Cerebellar nuclear complex (tissue), 1 donor: ENCODE measurements at regions not wholly inside any gene's neighbourhood (a gene's known extent, or its start where the extent isn't known, plus 50 kb on each side); places are given as distances from the start of the nearest gene placed in this dataset.

Experiments used
- DNase-seq, 2 experiments: peaks; one replicate each; lab custom pipeline; 2025; lab: John Stamatoyannopoulos, UW

- DNase-seq, result no peak
Observed at GRCh38 chr11:92703449-92703830, 266.0 kb upstream of the MTNR1B start.

GRCh38 chr11:92707173-92707619 is 262.3 kb upstream of the MTNR1B start:
- no peak for DNase-seq

- DNase-seq, result no peak
Observed at GRCh38 chr11:92707665-92708064, 261.8 kb upstream of the MTNR1B start.

GRCh38 chr11:92709329-92709728 is 260.1 kb upstream of the MTNR1B start:
- no peak for DNase-seq

- no peak for DNase-seq
Observed at GRCh38 chr11:92711926-92712325, 257.5 kb upstream of the MTNR1B start.

GRCh38 chr11:92714111-92714510 is 255.3 kb upstream of the MTNR1B start:
- no peak for DNase-seq

- no peak for DNase-seq
Observed at GRCh38 chr11:92717240-92717639, 252.2 kb upstream of the MTNR1B start.

- no peak for DNase-seq
Observed at GRCh38 chr11:92720385-92720784, 249.1 kb upstream of the MTNR1B start.

GRCh38 chr11:92725352-92725751 is 244.1 kb upstream of the MTNR1B start:
- no peak for DNase-seq

- DNase-seq, result no peak
Observed at GRCh38 chr11:92727123-92727522, 242.3 kb upstream of the MTNR1B start.

- no peak for DNase-seq
Observed at GRCh38 chr11:92727769-92728168, 241.7 kb upstream of the MTNR1B start.

- no peak for DNase-seq
Observed at GRCh38 chr11:92728628-92729027, 240.8 kb upstream of the MTNR1B start.

GRCh38 chr11:92735039-92735438 is 234.4 kb upstream of the MTNR1B start:
- DNase-seq, result no peak

GRCh38 chr11:92738276-92738675 is 231.2 kb upstream of the MTNR1B start:
- no peak for DNase-seq

- DNase-seq, result no peak
Observed at GRCh38 chr11:92739041-92739440, 230.4 kb upstream of the MTNR1B start.

- DNase-seq, result no peak
Observed at GRCh38 chr11:92739491-92739890, 230.0 kb upstream of the MTNR1B start.

GRCh38 chr11:92740276-92740675 is 229.2 kb upstream of the MTNR1B start:
- no peak for DNase-seq

- DNase-seq, result no peak
Observed at GRCh38 chr11:92744929-92745585, 224.4 kb upstream of the MTNR1B start.

GRCh38 chr11:92750794-92751193 is 218.7 kb upstream of the MTNR1B start:
- no peak for DNase-seq

- DNase-seq, result no peak
Observed at GRCh38 chr11:92751594-92751993, 217.9 kb upstream of the MTNR1B start.

- no peak for DNase-seq
Observed at GRCh38 chr11:92752122-92752521, 217.3 kb upstream of the MTNR1B start.

- no peak for DNase-seq
Observed at GRCh38 chr11:92753161-92753560, 216.3 kb upstream of the MTNR1B start.

GRCh38 chr11:92758241-92758780 is 211.1 kb upstream of the MTNR1B start:
- no peak for DNase-seq

GRCh38 chr11:92759571-92760214 is 209.8 kb upstream of the MTNR1B start:
- no peak for DNase-seq
